ENCODE measurements at regions not wholly inside any gene's neighbourhood (a gene's known extent, or its start where the extent isn't known, plus 50 kb on each side); places are given as distances from the start of the nearest gene placed in this dataset.

DNA sequence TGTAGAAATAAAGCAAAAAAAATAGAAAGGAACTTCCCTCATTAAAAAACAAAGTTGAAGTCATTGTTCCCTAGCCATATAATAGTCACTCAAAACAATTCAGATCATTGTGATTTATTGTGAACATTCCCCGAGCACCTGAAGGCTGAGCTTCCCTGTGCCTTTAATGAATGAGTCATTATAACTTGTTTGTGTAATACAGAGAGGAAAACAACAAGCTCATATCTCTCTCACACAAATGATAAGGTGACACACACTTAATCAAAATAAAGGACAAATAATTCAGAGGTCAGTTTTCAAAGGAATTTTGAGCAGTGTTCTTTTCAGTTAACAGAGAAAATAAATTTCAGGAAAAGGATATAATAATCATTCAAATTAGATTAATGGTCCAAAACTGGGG lies 326.2 kb downstream of the DUSP10 start:
- H3K4me1 ChIP-seq: no peaks in the 10 kb centered on the region
- 66 to 80% methylated on average over 1 of the region's 1 CpG for WGBS, 2 donors
- H3K27ac ChIP-seq: no peak overlapping the region
- TF ChIP-seq, protein P1, sequence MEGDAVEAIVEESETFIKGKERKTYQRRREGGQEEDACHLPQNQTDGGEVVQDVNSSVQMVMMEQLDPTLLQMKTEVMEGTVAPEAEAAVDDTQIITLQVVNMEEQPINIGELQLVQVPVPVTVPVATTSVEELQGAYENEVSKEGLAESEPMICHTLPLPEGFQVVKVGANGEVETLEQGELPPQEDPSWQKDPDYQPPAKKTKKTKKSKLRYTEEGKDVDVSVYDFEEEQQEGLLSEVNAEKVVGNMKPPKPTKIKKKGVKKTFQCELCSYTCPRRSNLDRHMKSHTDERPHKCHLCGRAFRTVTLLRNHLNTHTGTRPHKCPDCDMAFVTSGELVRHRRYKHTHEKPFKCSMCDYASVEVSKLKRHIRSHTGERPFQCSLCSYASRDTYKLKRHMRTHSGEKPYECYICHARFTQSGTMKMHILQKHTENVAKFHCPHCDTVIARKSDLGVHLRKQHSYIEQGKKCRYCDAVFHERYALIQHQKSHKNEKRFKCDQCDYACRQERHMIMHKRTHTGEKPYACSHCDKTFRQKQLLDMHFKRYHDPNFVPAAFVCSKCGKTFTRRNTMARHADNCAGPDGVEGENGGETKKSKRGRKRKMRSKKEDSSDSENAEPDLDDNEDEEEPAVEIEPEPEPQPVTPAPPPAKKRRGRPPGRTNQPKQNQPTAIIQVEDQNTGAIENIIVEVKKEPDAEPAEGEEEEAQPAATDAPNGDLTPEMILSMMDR (IDR thresholded peaks at IDR 0.05): no peak
- TF ChIP-seq POLR2A (IDR thresholded peaks at IDR 0.05): no peak
- no peak for DNase-seq
- no peaks in the 10 kb centered on the region for H3K9me3 ChIP-seq
- H3K36me3 ChIP-seq (ENCODE audit: low read depth, missing control alignments): no peaks in the 10 kb centered on the region
- no peaks in the 10 kb centered on the region for H3K27me3 ChIP-seq
- intact Hi-C loops (cut with DNase I; ENCODE audit: low total_unique reads): no loop called here
- H3K4me3 ChIP-seq: no peak overlapping the region

DNA sequence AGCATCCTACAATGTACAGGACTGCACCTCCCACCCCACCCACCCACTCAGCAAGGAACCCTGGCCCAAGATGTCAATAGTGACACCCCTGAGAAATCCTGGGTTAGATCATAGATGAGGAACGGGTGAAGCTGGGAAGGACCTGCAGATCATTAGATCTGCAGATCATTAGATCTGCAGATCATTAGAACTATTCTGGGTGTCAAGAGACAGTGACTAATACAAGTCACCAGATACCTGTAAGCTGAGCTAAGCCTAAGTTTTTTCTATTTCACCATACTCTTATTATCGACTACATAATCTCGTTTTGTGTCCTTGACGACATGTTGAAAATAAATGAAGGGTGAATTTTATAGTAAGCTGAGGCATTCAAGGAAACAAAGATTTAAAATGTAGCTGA lies 325.7 kb downstream of the DUSP10 start:
- Histone ChIP-seq H3K27me3 (no peaks in the 10 kb centered on the region), H3K4me1 (no peaks in the 10 kb centered on the region), H3K36me3 (ENCODE audit: low read depth, missing control alignments) (no peaks in the 10 kb centered on the region), H3K27ac (no peak overlapping the region), H3K4me3 (no peak overlapping the region), H3K9me3 (no peaks in the 10 kb centered on the region)
- 86 to 95% methylated on average over 4 of the region's 4 CpGs for WGBS, 2 donors
- intact Hi-C loops (cut with DNase I; ENCODE audit: low total_unique reads): no loop called here
- DNase-seq: no peak
- TF ChIP-seq, protein P1 (IDR thresholded peaks at IDR 0.05): no peak
- TF ChIP-seq POLR2A (IDR thresholded peaks at IDR 0.05): no peak

DNA sequence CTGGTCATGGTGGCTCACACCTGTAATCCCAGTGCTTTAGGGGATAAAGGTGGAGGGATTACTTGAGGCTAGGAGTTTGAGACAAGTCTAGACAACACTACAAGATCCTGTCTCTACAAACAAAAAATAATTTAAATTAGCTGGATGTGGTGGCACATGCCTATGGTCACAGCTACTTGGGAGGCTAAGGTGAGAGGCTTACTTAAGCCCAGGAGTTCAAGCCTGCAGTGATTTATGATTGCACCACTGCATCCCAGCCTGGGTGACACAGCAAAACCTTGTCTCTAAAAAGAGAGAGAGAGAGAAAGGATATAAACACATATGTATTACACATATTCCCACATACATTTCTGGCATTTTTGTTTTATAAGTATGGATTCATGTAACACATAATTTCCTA lies 325.2 kb downstream of the DUSP10 start:
- TF ChIP-seq, protein P1 (IDR thresholded peaks at IDR 0.05): no peak
- TF ChIP-seq POLR2A (IDR thresholded peaks at IDR 0.05): no peak
- intact Hi-C loops (cut with DNase I; ENCODE audit: low total_unique reads): no loop called here
- no peak for DNase-seq
- Histone ChIP-seq H3K27ac (no peak overlapping the region), H3K36me3 (ENCODE audit: low read depth, missing control alignments) (no peaks in the 10 kb centered on the region), H3K9me3 (no peaks in the 10 kb centered on the region), H3K27me3 (no peaks in the 10 kb centered on the region), H3K4me1 (no peaks in the 10 kb centered on the region), H3K4me3 (no peak overlapping the region)

DNA sequence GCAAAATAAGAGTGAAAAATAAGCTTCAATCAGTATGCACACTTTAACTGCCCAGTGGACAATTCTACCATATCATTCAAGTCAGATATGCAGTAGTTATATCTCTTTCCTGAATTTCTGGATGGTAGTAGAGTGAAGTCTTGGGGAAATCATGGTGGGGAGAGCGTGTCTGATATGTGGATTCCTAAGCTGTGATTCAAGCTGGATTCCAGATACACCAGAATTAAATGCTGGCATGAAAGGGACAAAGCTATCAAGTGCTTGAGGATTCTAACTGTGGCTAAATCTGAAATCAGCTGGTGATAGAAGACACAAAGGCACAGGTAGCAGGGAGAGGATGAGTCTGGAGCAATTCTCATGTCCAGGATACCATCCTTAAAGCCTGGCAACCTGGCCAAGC lies 323.5 kb downstream of the DUSP10 start:
- no peak overlapping the region for H3K4me3 ChIP-seq
- H3K36me3 ChIP-seq (ENCODE audit: low read depth, missing control alignments): no peaks in the 10 kb centered on the region
- WGBS, 2 donors: 88 to 93% methylated on average over 1 of the region's 1 CpG
- no peaks in the 10 kb centered on the region for H3K9me3 ChIP-seq
- intact Hi-C loops (cut with DNase I; ENCODE audit: low total_unique reads): no loop called here
- no peaks in the 10 kb centered on the region for H3K4me1 ChIP-seq
- H3K27me3 ChIP-seq: no peaks in the 10 kb centered on the region
- H3K27ac ChIP-seq: no peak overlapping the region
- TF ChIP-seq, protein P1 (IDR thresholded peaks at IDR 0.05): no peak
- no peak for TF ChIP-seq POLR2A (IDR thresholded peaks at IDR 0.05)
- DNase-seq: no peak

DNA sequence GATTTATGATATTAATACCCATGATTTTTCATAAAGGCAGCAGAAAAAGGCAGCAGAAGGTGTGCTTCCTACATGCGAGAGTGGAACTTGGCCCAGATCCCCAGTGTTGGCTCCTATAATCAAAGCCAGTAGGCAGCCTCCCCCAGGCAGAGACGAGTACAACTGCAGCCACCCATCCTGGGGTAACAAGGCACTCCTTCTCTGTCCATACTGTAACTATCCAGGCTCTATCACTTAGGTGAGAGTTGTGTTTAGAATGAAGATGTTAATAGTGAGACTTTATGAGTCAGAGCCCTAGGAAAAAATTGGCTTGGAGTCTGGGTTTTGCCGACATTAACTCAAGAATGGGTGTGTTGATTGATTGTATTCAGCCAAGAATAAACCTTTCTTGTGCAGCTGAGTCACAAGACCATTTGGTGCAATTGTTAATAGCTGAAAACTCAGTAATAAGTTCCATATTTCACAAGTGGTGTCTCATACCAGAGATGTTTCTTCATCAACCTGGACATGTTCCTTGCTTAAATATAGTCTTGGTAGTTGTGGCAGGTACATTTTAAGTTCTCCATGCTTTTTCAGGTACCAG lies 322.3 kb downstream of the DUSP10 start:
- Histone ChIP-seq H3K27ac (no peak overlapping the region), H3K27me3 (no peaks in the 10 kb centered on the region), H3K36me3 (ENCODE audit: low read depth, missing control alignments) (no peaks in the 10 kb centered on the region), H3K4me3 (no peak overlapping the region), H3K9me3 (no peaks in the 10 kb centered on the region), H3K4me1 (no peaks in the 10 kb centered on the region)
- TF ChIP-seq, protein P1 (IDR thresholded peaks at IDR 0.05): no peak
- no peak for DNase-seq
- 53 to 59% methylated on average over 3 of the region's 3 CpGs for WGBS, 2 donors
- intact Hi-C loops (cut with DNase I; ENCODE audit: low total_unique reads): no loop called here

Data from testis (tissue), 2 donors.